H9 (cell line): ENCODE measurements at regions not wholly inside any gene's neighbourhood (a gene's known extent, or its start where the extent isn't known, plus 50 kb on each side); places are given as distances from the start of the nearest gene placed in this dataset.

Source experiments
- DNase-seq: peaks from one replicate; pipeline ENCODE4 v3.0.0-alpha.2; 2017
- H2AFZ ChIP-seq: one replicate; pipeline ENCODE4 v1.6.1; 2013; ENCODE audit warnings: mild to moderate bottlenecking, low read length, control low read depth, moderate library complexity
- H2AK5ac ChIP-seq: 2 replicates; pipeline ENCODE4 v1.6.1; 2013; ENCODE audit warnings: low read length, control low read depth, mixed read lengths; ENCODE audit not compliant: insufficient read length
- H2BK120ac ChIP-seq: one replicate; pipeline ENCODE4 v1.6.1; 2013; ENCODE audit warnings: low read depth, mild to moderate bottlenecking, low read length, control low read depth, inconsistent platforms; ENCODE audit not compliant: poor library complexity, severe bottlenecking
- H2BK12ac ChIP-seq: 2 replicates; pipeline ENCODE4 v1.6.1; 2013; ENCODE audit warnings: low read length, control low read depth, mixed read lengths, low read depth; ENCODE audit not compliant: insufficient read length
- H2BK15ac ChIP-seq: 2 replicates; pipeline ENCODE4 v1.6.1; 2013; ENCODE audit warnings: low read depth, low read length, control low read depth
- H2BK20ac ChIP-seq: one replicate; pipeline ENCODE4 v1.6.1; 2013; ENCODE audit warnings: low read depth, mild to moderate bottlenecking, low read length, control low read depth, inconsistent platforms; ENCODE audit not compliant: poor library complexity, severe bottlenecking
- H2BK5ac ChIP-seq: 2 replicates; pipeline ENCODE4 v1.6.1; 2013; ENCODE audit warnings: low read length, control low read depth, mixed read lengths; ENCODE audit not compliant: insufficient read length
- H3K14ac ChIP-seq: 2 replicates; pipeline ENCODE4 v1.6.1; 2013; ENCODE audit warnings: low read length, control low read depth; ENCODE audit not compliant: insufficient read depth
- H3K18ac ChIP-seq: 2 replicates; pipeline ENCODE4 v1.6.1; 2013; ENCODE audit warnings: low read depth, mild to moderate bottlenecking, mixed read lengths, low read length, control low read depth; ENCODE audit not compliant: insufficient read length
- H3K23ac ChIP-seq: 2 replicates; pipeline ENCODE4 v1.6.1; 2013; ENCODE audit warnings: low read length, control low read depth, mixed read lengths, low read depth; ENCODE audit not compliant: insufficient read length
- H3K23me2 ChIP-seq: 2 replicates; pipeline ENCODE4 v1.6.1; 2013; ENCODE audit warnings: low read depth, mild to moderate bottlenecking, mixed read lengths, low read length, control low read depth; ENCODE audit not compliant: insufficient read length, poor library complexity, severe bottlenecking
- H3K27ac ChIP-seq: 2 replicates; pipeline ENCODE4 v1.5.1; 2013; ENCODE audit warnings: low read length, control low read depth, mixed read lengths, low read depth; ENCODE audit not compliant: insufficient read length
- H3K27me3 ChIP-seq: 2 replicates; pipeline ENCODE4 v1.6.1; 2013; ENCODE audit warnings: low read length, control low read depth, inconsistent platforms; ENCODE audit not compliant: insufficient read depth
- H3K4ac ChIP-seq: 2 replicates; pipeline ENCODE4 v1.6.1; 2013; ENCODE audit warnings: low read depth, mild to moderate bottlenecking, control low read depth, inconsistent platforms, low read length, moderate library complexity
- H3K4me1 ChIP-seq: 2 replicates; pipeline ENCODE4 v1.6.1; 2013; ENCODE audit warnings: low read length, control low read depth, inconsistent platforms; ENCODE audit not compliant: insufficient read depth
- H3K4me2 ChIP-seq: 2 replicates; pipeline ENCODE4 v1.6.1; 2013; ENCODE audit warnings: low read length, control low read depth, mixed read lengths; ENCODE audit not compliant: insufficient read length, insufficient read depth
- H3K56ac ChIP-seq: 2 replicates; pipeline ENCODE4 v1.6.1; 2013; ENCODE audit warnings: low read depth, mild to moderate bottlenecking, mixed read lengths, low read length, control low read depth; ENCODE audit not compliant: insufficient read length
- H3K79me1 ChIP-seq: 2 replicates; pipeline ENCODE4 v1.6.1; 2013; ENCODE audit warnings: low read depth, mild to moderate bottlenecking, moderate library complexity, low read length, control low read depth, inconsistent platforms; ENCODE audit not compliant: insufficient read depth, poor library complexity, severe bottlenecking
- H3K79me2 ChIP-seq: 2 replicates; pipeline ENCODE4 v1.6.1; 2013; ENCODE audit warnings: low read length, control low read depth, inconsistent platforms; ENCODE audit not compliant: insufficient read depth
- H3K9ac ChIP-seq: 2 replicates; pipeline ENCODE4 v1.6.1; 2013; ENCODE audit warnings: low read length, control low read depth, mixed read lengths; ENCODE audit not compliant: insufficient read length; ENCODE audit errors: extremely low read depth
- H3K9me3 ChIP-seq: one replicate; pipeline ENCODE4 v1.6.1; 2013; ENCODE audit warnings: low read depth, low read length, inconsistent platforms; ENCODE audit not compliant: control insufficient read depth
- H3T11ph ChIP-seq: one replicate; pipeline ENCODE4 v1.6.1; 2013; ENCODE audit warnings: mild to moderate bottlenecking, low read length, control low read depth, inconsistent platforms
- H4K20me1 ChIP-seq: one replicate; pipeline ENCODE4 v1.6.1; 2013; ENCODE audit not compliant: control insufficient read depth, insufficient read length, insufficient read depth
- H4K5ac ChIP-seq: 2 replicates; pipeline ENCODE4 v1.6.1; 2013; ENCODE audit warnings: low read depth, mild to moderate bottlenecking, mixed read lengths, low read length, control low read depth; ENCODE audit not compliant: insufficient read length
- H4K8ac ChIP-seq: replicated peaks from 2 replicates; pipeline ENCODE4 v1.6.1; 2013; ENCODE audit warnings: low read length, control low read depth, mixed read lengths, low read depth; ENCODE audit not compliant: insufficient read length
- H4K91ac ChIP-seq: 2 replicates; pipeline ENCODE4 v1.6.1; 2013; ENCODE audit warnings: low read depth, mild to moderate bottlenecking, moderate library complexity, mixed read lengths, low read length, control low read depth; ENCODE audit not compliant: insufficient read length
- H3K27ac Mint-ChIP-seq, 3 experiments: 2 replicates in 2 of 3; 3 replicates in 1 of 3; pipeline ENCODE4 v1.8.0; 2020 to 2021; ENCODE audit warnings: mixed read lengths in 3 of 3, mild to moderate bottlenecking in 1 of 3, moderate library complexity in 1 of 3
- H3K27me3 Mint-ChIP-seq: 2 replicates; pipeline ENCODE4 v1.8.0; 2021; ENCODE audit warnings: low read depth, mild to moderate bottlenecking, moderate library complexity, mixed read lengths
- H3K36me3 Mint-ChIP-seq, 3 experiments: 2 replicates in 2 of 3; 3 replicates in 1 of 3; pipeline ENCODE4 v1.8.0; 2020 to 2021; ENCODE audit warnings: low read depth in 3 of 3, mixed read lengths in 3 of 3; ENCODE audit not compliant: insufficient read depth in 1 of 3
- H3K4me1 Mint-ChIP-seq, 2 experiments: 2 replicates each; pipeline ENCODE4 v1.8.0; 2020; ENCODE audit warnings: mixed read lengths in 2 of 2
- H3K4me3 Mint-ChIP-seq, 2 experiments: 2 replicates in 1 of 2; 3 replicates in 1 of 2; pipeline ENCODE4 v1.8.0; 2020 to 2021; ENCODE audit warnings: mild to moderate bottlenecking in 2 of 2, mixed read lengths in 2 of 2, moderate library complexity in 1 of 2
- H3K9me3 Mint-ChIP-seq, 2 experiments: 2 replicates in 1 of 2; 3 replicates in 1 of 2; pipeline ENCODE4 v1.8.0; 2020; ENCODE audit warnings: mild to moderate bottlenecking in 2 of 2, mixed read lengths in 2 of 2, moderate library complexity in 1 of 2
- TF ChIP-seq, protein P1 (sequence below): fragments of 200-600 bp; sonication (generic); conservative IDR thresholded peaks from 3 replicates; pipeline ENCODE4 v1.8.0; 2021; ENCODE audit warnings: antibody characterized with exemption, mild to moderate bottlenecking

DNA sequence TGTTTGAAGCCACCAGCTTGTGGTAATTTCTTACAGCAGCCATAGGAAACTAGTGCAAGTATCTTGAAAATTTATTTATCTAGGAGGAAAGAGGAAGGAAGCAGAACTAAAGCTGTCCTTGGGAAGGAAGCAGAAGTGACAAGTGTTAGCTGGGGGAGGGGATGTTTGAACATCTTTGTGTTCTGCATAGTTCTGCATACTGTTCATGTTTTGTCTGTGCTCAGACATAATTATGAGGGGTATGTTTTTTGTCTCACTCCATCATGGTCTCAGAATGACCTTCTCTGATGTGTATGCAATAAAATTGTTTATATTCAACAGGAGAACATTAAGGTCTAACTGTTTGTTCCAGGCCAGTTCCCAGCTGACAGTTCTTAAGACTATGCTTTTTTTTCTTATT is 606.5 kb downstream of the GALC start:
- H3K23me2 ChIP-seq = no peaks in the 10 kb centered on the region
- no peak overlapping the region for H2BK20ac ChIP-seq
- H2AK5ac ChIP-seq = no peak overlapping the region
- H3K18ac ChIP-seq = no peak overlapping the region
- H3K4me2 ChIP-seq = no peak overlapping the region
- no peak overlapping the region for H2BK120ac ChIP-seq
- no peaks in the 10 kb centered on the region for H3K4me1 ChIP-seq
- no peaks in the 10 kb centered on the region for H3K4me1 Mint-ChIP-seq
- no peak overlapping the region for H3K4me3 Mint-ChIP-seq
- no peak overlapping the region for H3K14ac ChIP-seq
- H2BK12ac ChIP-seq = no peak overlapping the region
- no peaks in the 10 kb centered on the region for H3K27me3 Mint-ChIP-seq
- no peak overlapping the region for H4K5ac ChIP-seq
- H3K79me1 ChIP-seq = no peaks in the 10 kb centered on the region
- H2BK5ac ChIP-seq = no peak overlapping the region
- no peak overlapping the region for H3K9ac ChIP-seq
- H3K79me2 ChIP-seq = no peaks in the 10 kb centered on the region
- H4K20me1 ChIP-seq = no peaks in the 10 kb centered on the region
- no peak overlapping the region for H3K56ac ChIP-seq
- no peak overlapping the region for H2AFZ ChIP-seq
- no peak overlapping the region for H3T11ph ChIP-seq
- no peak overlapping the region for H3K27ac ChIP-seq
- H4K8ac ChIP-seq = no peak overlapping the region
- H2BK15ac ChIP-seq = no peak overlapping the region
- H3K23ac ChIP-seq = no peak overlapping the region
- no peak overlapping the region for H4K91ac ChIP-seq
- DNase-seq = no peak
- no peaks in the 10 kb centered on the region for H3K9me3 ChIP-seq
- no peaks in the 10 kb centered on the region for H3K36me3 Mint-ChIP-seq
- no peak overlapping the region for H3K4ac ChIP-seq
- H3K9me3 Mint-ChIP-seq = peaks cover 0 to 7% of the 10 kb centered on the region in 2 experiments; a peak in 3 of 5 replicates
- no peaks in the 10 kb centered on the region for H3K27me3 ChIP-seq
- no peak overlapping the region for H3K27ac Mint-ChIP-seq
- TF ChIP-seq, protein P1, sequence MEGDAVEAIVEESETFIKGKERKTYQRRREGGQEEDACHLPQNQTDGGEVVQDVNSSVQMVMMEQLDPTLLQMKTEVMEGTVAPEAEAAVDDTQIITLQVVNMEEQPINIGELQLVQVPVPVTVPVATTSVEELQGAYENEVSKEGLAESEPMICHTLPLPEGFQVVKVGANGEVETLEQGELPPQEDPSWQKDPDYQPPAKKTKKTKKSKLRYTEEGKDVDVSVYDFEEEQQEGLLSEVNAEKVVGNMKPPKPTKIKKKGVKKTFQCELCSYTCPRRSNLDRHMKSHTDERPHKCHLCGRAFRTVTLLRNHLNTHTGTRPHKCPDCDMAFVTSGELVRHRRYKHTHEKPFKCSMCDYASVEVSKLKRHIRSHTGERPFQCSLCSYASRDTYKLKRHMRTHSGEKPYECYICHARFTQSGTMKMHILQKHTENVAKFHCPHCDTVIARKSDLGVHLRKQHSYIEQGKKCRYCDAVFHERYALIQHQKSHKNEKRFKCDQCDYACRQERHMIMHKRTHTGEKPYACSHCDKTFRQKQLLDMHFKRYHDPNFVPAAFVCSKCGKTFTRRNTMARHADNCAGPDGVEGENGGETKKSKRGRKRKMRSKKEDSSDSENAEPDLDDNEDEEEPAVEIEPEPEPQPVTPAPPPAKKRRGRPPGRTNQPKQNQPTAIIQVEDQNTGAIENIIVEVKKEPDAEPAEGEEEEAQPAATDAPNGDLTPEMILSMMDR = no peak
